K562 (cell line): ENCODE measurements at regions not wholly inside any gene's neighbourhood (a gene's known extent, or its start where the extent isn't known, plus 50 kb on each side); places are given as distances from the start of the nearest gene placed in this dataset.

Experiments
- ATAC-seq: fragments of 200-7000 bp; cut with Tn5 transposase; 3 replicates; pipeline ENCODE4 v1.9.1; 2020; ENCODE audit warnings: moderate library complexity
- BruUV-seq: library from RNA; stranded (reverse); fragments of 400-500 nt; replicated peaks from 2 replicates; lab custom pipeline; 2021; lab: Mats Ljungman, UMichigan
- CTCF ChIA-PET: fragments of 300-600 bp; formaldehyde crosslinking; extraction: SDS; loops from one replicate; lab custom pipeline; 2021; ENCODE audit warnings: low intra/inter-chr PET ratio; lab: Yijun Ruan, JAX
- POLR2A ChIA-PET: fragments of 300-600, 350-650 bp; sonication (Branson Sonifier 250); formaldehyde crosslinking; extraction: SDS; loops from one replicate; lab custom pipeline; 2021; ENCODE audit warnings: antibody characterized with exemption, inconsistent platforms; lab: Yijun Ruan, JAX
- DNase-seq, 4 experiments: peaks; one replicate each; pipeline versions ENCODE4 v3.0.0 to v3.0.0-alpha.2; 2011 to 2018; ENCODE audit warnings: low spot score in 3 of 4, mixed read lengths in 3 of 4; ENCODE audit errors: extremely low read depth in 1 of 4
- FAIRE-seq: peaks from 2 replicates; lab custom pipeline; 2011; peaks lifted over from hg19 to GRCh38; lab: Jason Lieb, UNC
- H2AFZ ChIP-seq: 2 replicates; pipeline ENCODE4 v1.6.0; 2011; ENCODE audit warnings: low read depth, low read length, control low read depth, inconsistent platforms
- H3K27ac ChIP-seq: fragments of 200-600 bp; 3 replicates; pipeline ENCODE4 v1.8.0; 2011; ENCODE audit warnings: low read depth, mild to moderate bottlenecking, control low read depth, inconsistent platforms, low read length, moderate library complexity, mixed read lengths; ENCODE audit errors: extremely low read depth
- H3K27me3 ChIP-seq, 2 experiments: fragments of 300-600 bp in 1 of 2; 2 replicates in 1 of 2; 3 replicates in 1 of 2; pipeline versions ENCODE4 v1.6.0 to v1.8.0; 2011; ENCODE audit warnings: inconsistent platforms in 2 of 2, low read length in 2 of 2, mild to moderate bottlenecking in 1 of 2, mixed read lengths in 1 of 2, moderate library complexity in 1 of 2; ENCODE audit not compliant: control insufficient read depth in 2 of 2, insufficient read depth in 2 of 2
- H3K36me3 ChIP-seq: fragments of 300-600 bp; 3 replicates; pipeline ENCODE4 v1.8.0; 2011; ENCODE audit warnings: mild to moderate bottlenecking, low read length, inconsistent platforms; ENCODE audit not compliant: control insufficient read depth, insufficient read depth
- H3K4me1 ChIP-seq, 2 experiments: fragments of 200-600 bp in 1 of 2; replicated peaks in 1 of 2; 2 replicates in 1 of 2; 3 replicates in 1 of 2; pipeline versions ENCODE4 v1.5.1 to v1.8.0; 2011; ENCODE audit warnings: inconsistent platforms in 2 of 2, low read length in 2 of 2, mild to moderate bottlenecking in 1 of 2, mixed read lengths in 1 of 2, moderate library complexity in 1 of 2; ENCODE audit not compliant: control insufficient read depth in 2 of 2, insufficient read depth in 2 of 2
- H3K4me2 ChIP-seq: 2 replicates; pipeline ENCODE4 v1.6.1; 2011; ENCODE audit warnings: low read length, control low read depth, inconsistent platforms, mixed read lengths; ENCODE audit not compliant: insufficient read depth
- H3K4me3 ChIP-seq: fragments of 200-600 bp; sonication (generic), shearing (Covaris generic); 2 replicates; pipeline ENCODE4 v1.5.1; 2016; ENCODE audit warnings: control low read depth, inconsistent platforms
- H3K79me2 ChIP-seq: fragments of 200-600 bp; 3 replicates; pipeline ENCODE4 v1.8.0; 2011; ENCODE audit warnings: low read length, inconsistent platforms; ENCODE audit not compliant: control insufficient read depth, insufficient read depth
- H3K9ac ChIP-seq, 2 experiments: 2 replicates each; pipeline versions ENCODE4 v1.6.0 to v1.6.1; 2011; ENCODE audit warnings: low read depth in 2 of 2, low read length in 2 of 2, control low read depth in 1 of 2, inconsistent platforms in 1 of 2, mild to moderate bottlenecking in 1 of 2, mixed read lengths in 1 of 2; ENCODE audit not compliant: insufficient read depth in 1 of 2
- H3K9me1 ChIP-seq: one replicate; pipeline ENCODE4 v1.6.0; 2011; ENCODE audit warnings: inconsistent platforms, mild to moderate bottlenecking, low read length, moderate library complexity; ENCODE audit not compliant: control insufficient read depth, insufficient read depth
- H3K9me3 ChIP-seq: replicated peaks from 2 replicates; pipeline ENCODE4 v1.5.1; 2011; ENCODE audit warnings: low read depth, low read length, inconsistent platforms; ENCODE audit not compliant: control insufficient read depth, insufficient read depth
- H4K20me1 ChIP-seq: replicated peaks from 2 replicates; pipeline ENCODE4 v1.6.1; 2011; ENCODE audit warnings: low read length, inconsistent platforms, mixed read lengths; ENCODE audit not compliant: control insufficient read depth, insufficient read depth
- FOXJ3 ChIP-seq: sonication (generic); formaldehyde crosslinking; IDR thresholded peaks from 2 replicates; pipeline ENCODE4 v1.4.0; 2020; ENCODE audit warnings: mild to moderate bottlenecking, missing genetic modification reagents
- GABPA ChIP-seq: fragments of 200-800 bp; sonication (Bioruptor generic); conservative IDR thresholded peaks from 2 replicates; pipeline ENCODE4 v1.6.1; 2016; ENCODE audit warnings: low read depth, missing genetic modification characterization, missing compliant biosample characterization
- LEF1 ChIP-seq: fragments of 450-650 bp; IDR thresholded peaks from 2 replicates; pipeline ENCODE4 v1.6.1; 2016; ENCODE audit warnings: mild to moderate bottlenecking
- NCOA2 ChIP-seq, 2 experiments: fragments of 450-650 bp; IDR thresholded peaks; 2 replicates each; pipeline ENCODE4 v1.6.1; 2018; ENCODE audit warnings: mild to moderate bottlenecking in 2 of 2, moderate library complexity in 1 of 2; ENCODE audit not compliant: partially characterized antibody in 2 of 2
- NFATC3 ChIP-seq: fragments of 450-650 bp; IDR thresholded peaks from 2 replicates; pipeline ENCODE4 v1.6.1; 2017; ENCODE audit warnings: mild to moderate bottlenecking
- PHB2 ChIP-seq: fragments of 450-650 bp; IDR thresholded peaks from 2 replicates; pipeline ENCODE4 v1.6.1; 2017; ENCODE audit warnings: low read depth
- POLR2AphosphoS2 ChIP-seq: IDR thresholded peaks from 2 replicates; pipeline ENCODE4 v1.6.1; 2012; ENCODE audit warnings: low read length, improper control_type of control experiment
- RBM17 ChIP-seq: fragments of 200-400 bp; formaldehyde crosslinking; IDR thresholded peaks from 2 replicates; pipeline ENCODE4 v1.6.1; 2017; ENCODE audit warnings: low read depth, mild to moderate bottlenecking, low read length, borderline replicate concordance
- SAFB ChIP-seq: fragments of 200-400 bp; formaldehyde crosslinking; IDR thresholded peaks from 2 replicates; pipeline ENCODE4 v1.6.1; 2017; ENCODE audit warnings: low read depth, low read length, borderline replicate concordance
- SETDB1 ChIP-seq: IDR thresholded peaks from one replicate; pipeline ENCODE4 v1.6.1; 2012; ENCODE audit warnings: low read length, control low read depth, inconsistent platforms
- ZNF133 ChIP-seq: fragments of 250-450 bp; sonication (Bioruptor Pico); IDR thresholded peaks from 2 replicates; pipeline ENCODE4 v1.4.0; 2020; ENCODE audit warnings: mild to moderate bottlenecking
- ZNF174 ChIP-seq: fragments of 250-450 bp; sonication (Bioruptor Pico); IDR thresholded peaks from 2 replicates; pipeline ENCODE4 v1.4.0; 2020; ENCODE audit warnings: mild to moderate bottlenecking
- ZNF3 ChIP-seq: fragments of 250-450 bp; sonication (Bioruptor Pico); IDR thresholded peaks from 2 replicates; pipeline ENCODE4 v1.5.0; 2021; ENCODE audit warnings: mild to moderate bottlenecking, moderate library complexity
- ZNF41 ChIP-seq: fragments of 250-450 bp; sonication (Bioruptor Pico); conservative IDR thresholded peaks from 2 replicates; pipeline ENCODE4 v1.4.0; 2020; ENCODE audit warnings: mild to moderate bottlenecking
- ZNF668 ChIP-seq: fragments of 250-450 bp; sonication (Bioruptor Pico); IDR thresholded peaks from 2 replicates; pipeline ENCODE4 v1.8.0; 2022; ENCODE audit warnings: mild to moderate bottlenecking, inconsistent platforms
- ZNF76 ChIP-seq: fragments of 250-450 bp; sonication (Bioruptor Pico); IDR thresholded peaks from 2 replicates; pipeline ENCODE4 v1.4.0; 2020; ENCODE audit warnings: mild to moderate bottlenecking, moderate library complexity, borderline replicate concordance
- WGBS: fragments of 100-300 bp; shearing (Covaris generic); methylation state at CpG from one replicate; pipeline ENCODE4 v1.1.6; 2016; ENCODE audit warnings: low coverage, mixed read lengths; ENCODE audit not compliant: insufficient coverage; ENCODE audit errors: missing lambda C conversion rate; 5-methylcytosine and 5-hydroxymethylcytosine counted together
- in situ Hi-C: fragments of 300-500 bp; cut with MboI; formaldehyde crosslinking; loops from 4 replicates; pipeline ENCODE4 v1.15.0; 2018; ENCODE audit warnings: inconsistent platforms, mixed read lengths
- intact Hi-C: fragments of 100-400 bp; cut with micrococcal nuclease; formaldehyde crosslinking; loops from 2 replicates; pipeline ENCODE4 v1.14.2; 2022
- TF ChIP-seq, protein P1 (sequence below): fragments of 250-450 bp; sonication (Bioruptor Pico); IDR thresholded peaks from 2 replicates; pipeline ENCODE4 v1.8.0; 2022; ENCODE audit warnings: inconsistent platforms
- TF ChIP-seq, protein P2 (sequence below): sonication (generic); formaldehyde crosslinking; IDR thresholded peaks from 2 replicates; pipeline ENCODE4 v1.9.0; 2022; ENCODE audit warnings: mild to moderate bottlenecking, missing genetic modification reagents
- TF ChIP-seq, protein P3 (sequence below): fragments of 450-650 bp; IDR thresholded peaks from 2 replicates; pipeline ENCODE4 v1.6.1; 2016; ENCODE audit warnings: low read depth, mild to moderate bottlenecking, moderate library complexity

DNA sequence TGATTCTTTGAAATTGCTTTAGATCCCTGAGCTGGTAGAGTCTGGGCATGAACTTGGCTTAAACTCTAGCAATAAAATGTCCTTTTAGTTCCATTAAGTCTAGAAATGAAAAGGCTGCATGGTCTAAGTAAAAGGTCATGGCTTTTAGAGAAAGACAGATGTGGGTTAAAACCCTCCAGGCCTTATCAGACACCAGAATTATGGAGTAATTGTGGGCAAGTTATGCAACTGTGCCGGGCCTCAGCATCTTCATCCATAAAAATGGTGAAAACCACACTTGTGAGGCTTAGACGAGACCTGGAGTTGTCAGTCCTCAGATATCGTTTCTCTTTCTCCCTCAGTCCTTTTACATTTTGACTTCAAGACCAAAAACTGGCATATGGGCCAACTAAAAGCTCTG is 597.9 kb upstream of the KIRREL3 start (continued):
- no peak for TF ChIP-seq ZNF76 (CRISPR knock-in tag)

DNA sequence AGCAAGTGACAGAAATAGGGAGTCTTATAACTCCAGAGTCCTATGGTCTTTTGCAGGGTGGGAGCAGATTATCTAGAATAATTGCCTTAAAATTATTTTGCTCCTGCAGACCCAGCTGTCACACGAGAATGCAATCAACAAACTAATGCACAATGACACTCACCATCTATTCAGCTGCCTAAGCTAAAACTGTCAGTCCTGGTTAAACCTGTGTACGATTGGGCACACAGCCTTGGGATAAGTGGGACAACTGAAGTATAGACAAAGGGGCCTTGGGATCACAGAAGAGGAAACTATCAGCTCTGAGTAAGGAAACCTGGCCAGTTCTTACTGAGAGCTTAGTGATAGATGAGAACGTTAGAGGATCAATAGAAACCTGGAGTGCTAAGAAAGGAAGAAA is 595.9 kb upstream of the KIRREL3 start:
- DNase-seq, result no peak
- BruUV-seq, result no TSS peak
- ChIA-PET CTCF (no interaction called here), POLR2A (no interaction called here)
- H3K4me2 ChIP-seq, result no peak overlapping the region
- FAIRE-seq, result no peak
- no peak overlapping the region for H2AFZ ChIP-seq
- no peaks in the 10 kb centered on the region for H4K20me1 ChIP-seq
- no peak overlapping the region for H3K9ac ChIP-seq
- no peaks in the 10 kb centered on the region for H3K4me1 ChIP-seq
- H3K27me3 ChIP-seq, result no peaks in the 10 kb centered on the region
- no peak overlapping the region for H3K27ac ChIP-seq
- H3K9me3 ChIP-seq, result no peaks in the 10 kb centered on the region
- H3K9me1 ChIP-seq, result no peaks in the 10 kb centered on the region
- no peaks in the 10 kb centered on the region for H3K79me2 ChIP-seq
- intact Hi-C loops (no loop called here), in situ Hi-C loops (no loop called here)
- H3K36me3 ChIP-seq, result no peaks in the 10 kb centered on the region
- ATAC-seq, result no peak
- no peak overlapping the region for H3K4me3 ChIP-seq
- WGBS, result 0% methylated on average over 3 of the region's 3 CpGs
- no peak for TF ChIP-seq ZNF174 (CRISPR knock-in tag)
- no peak for TF ChIP-seq LEF1
- no peak for TF ChIP-seq ZNF3 (CRISPR knock-in tag)
- TF ChIP-seq GABPA (tag), result no peak
- no peak for TF ChIP-seq FOXJ3 (CRISPR knock-in tag)
- no peak for TF ChIP-seq PHB2
- no peak for TF ChIP-seq ZNF41 (CRISPR knock-in tag)
- no peak for TF ChIP-seq NCOA2 (IDR thresholded peaks at IDR 0.05; ENCODE audit: partially characterized antibody in 2 of 2)
- TF ChIP-seq, protein P1, sequence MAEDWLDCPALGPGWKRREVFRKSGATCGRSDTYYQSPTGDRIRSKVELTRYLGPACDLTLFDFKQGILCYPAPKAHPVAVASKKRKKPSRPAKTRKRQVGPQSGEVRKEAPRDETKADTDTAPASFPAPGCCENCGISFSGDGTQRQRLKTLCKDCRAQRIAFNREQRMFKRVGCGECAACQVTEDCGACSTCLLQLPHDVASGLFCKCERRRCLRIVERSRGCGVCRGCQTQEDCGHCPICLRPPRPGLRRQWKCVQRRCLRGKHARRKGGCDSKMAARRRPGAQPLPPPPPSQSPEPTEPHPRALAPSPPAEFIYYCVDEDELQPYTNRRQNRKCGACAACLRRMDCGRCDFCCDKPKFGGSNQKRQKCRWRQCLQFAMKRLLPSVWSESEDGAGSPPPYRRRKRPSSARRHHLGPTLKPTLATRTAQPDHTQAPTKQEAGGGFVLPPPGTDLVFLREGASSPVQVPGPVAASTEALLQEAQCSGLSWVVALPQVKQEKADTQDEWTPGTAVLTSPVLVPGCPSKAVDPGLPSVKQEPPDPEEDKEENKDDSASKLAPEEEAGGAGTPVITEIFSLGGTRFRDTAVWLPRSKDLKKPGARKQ (CRISPR knock-in tag), result no peak
- TF ChIP-seq, protein P2, sequence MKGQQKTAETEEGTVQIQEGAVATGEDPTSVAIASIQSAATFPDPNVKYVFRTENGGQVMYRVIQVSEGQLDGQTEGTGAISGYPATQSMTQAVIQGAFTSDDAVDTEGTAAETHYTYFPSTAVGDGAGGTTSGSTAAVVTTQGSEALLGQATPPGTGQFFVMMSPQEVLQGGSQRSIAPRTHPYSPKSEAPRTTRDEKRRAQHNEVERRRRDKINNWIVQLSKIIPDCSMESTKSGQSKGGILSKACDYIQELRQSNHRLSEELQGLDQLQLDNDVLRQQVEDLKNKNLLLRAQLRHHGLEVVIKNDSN (CRISPR knock-in tag), result no peak
- TF ChIP-seq POLR2AphosphoS2, result no peak
- no peak for TF ChIP-seq SAFB
- TF ChIP-seq, protein P3, sequence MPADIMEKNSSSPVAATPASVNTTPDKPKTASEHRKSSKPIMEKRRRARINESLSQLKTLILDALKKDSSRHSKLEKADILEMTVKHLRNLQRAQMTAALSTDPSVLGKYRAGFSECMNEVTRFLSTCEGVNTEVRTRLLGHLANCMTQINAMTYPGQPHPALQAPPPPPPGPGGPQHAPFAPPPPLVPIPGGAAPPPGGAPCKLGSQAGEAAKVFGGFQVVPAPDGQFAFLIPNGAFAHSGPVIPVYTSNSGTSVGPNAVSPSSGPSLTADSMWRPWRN, result no peak
- TF ChIP-seq ZNF668 (CRISPR knock-in tag), result no peak
- TF ChIP-seq RBM17, result no peak
- no peak for TF ChIP-seq NFATC3
- no peak for TF ChIP-seq ZNF133
- TF ChIP-seq SETDB1, result no peak
